Nephron (organoid): ENCODE measurements at regions not wholly inside any gene's neighbourhood (a gene's known extent, or its start where the extent isn't known, plus 50 kb on each side); places are given as distances from the start of the nearest gene placed in this dataset.

ENCODE experiments used
- H3K27ac Mint-ChIP-seq, 3 experiments: 2 replicates each; pipeline ENCODE4 v1.8.0; 2020; ENCODE audit warnings: mixed read lengths in 3 of 3, mild to moderate bottlenecking in 2 of 3, moderate library complexity in 1 of 3
- H3K27me3 Mint-ChIP-seq: 2 replicates; pipeline ENCODE4 v1.8.0; 2021; ENCODE audit warnings: low read depth, mild to moderate bottlenecking, moderate library complexity, mixed read lengths
- H3K36me3 Mint-ChIP-seq: 2 replicates; pipeline ENCODE4 v1.8.0; 2020; ENCODE audit warnings: low read depth, mixed read lengths
- H3K4me1 Mint-ChIP-seq: 2 replicates; pipeline ENCODE4 v1.8.0; 2020; ENCODE audit warnings: mixed read lengths
- H3K4me3 Mint-ChIP-seq, 3 experiments: 2 replicates each; pipeline ENCODE4 v1.8.0; 2020; ENCODE audit warnings: mild to moderate bottlenecking in 3 of 3, mixed read lengths in 3 of 3, moderate library complexity in 2 of 3
- H3K9me3 Mint-ChIP-seq: 2 replicates; pipeline ENCODE4 v1.8.0; 2020; ENCODE audit warnings: mixed read lengths
- CTCF ChIP-seq, 3 experiments: fragments of 200-600 bp; sonication (generic); IDR thresholded peaks; one replicate each; pipeline ENCODE4 v1.5.0; 2021; ENCODE audit warnings: antibody characterized with exemption in 3 of 3; ENCODE audit not compliant: unreplicated experiment in 3 of 3

GRCh38 chr5:92899611-92900010 is 681.4 kb downstream of the NR2F1-AS1 start:
- H3K27me3 Mint-ChIP-seq: no peaks in the 10 kb centered on the region
- H3K9me3 Mint-ChIP-seq: no peaks in the 10 kb centered on the region
- peaks cover 5% of the 10 kb centered on the region for H3K4me1 Mint-ChIP-seq
- H3K4me3 Mint-ChIP-seq: no peak overlapping the region
- no peak overlapping the region for H3K27ac Mint-ChIP-seq
- no peak for TF ChIP-seq CTCF (IDR thresholded peaks at IDR 0.05; ENCODE audit: unreplicated experiment in 3 of 3)
- H3K36me3 Mint-ChIP-seq: no peaks in the 10 kb centered on the region

GRCh38 chr5:92896722-92897121 is 684.3 kb downstream of the NR2F1-AS1 start:
- no peak overlapping the region for H3K27ac Mint-ChIP-seq
- peaks cover 3% of the 10 kb centered on the region for H3K9me3 Mint-ChIP-seq
- H3K4me1 Mint-ChIP-seq: no peaks in the 10 kb centered on the region
- no peak overlapping the region for H3K4me3 Mint-ChIP-seq
- no peak for TF ChIP-seq CTCF (IDR thresholded peaks at IDR 0.05; ENCODE audit: unreplicated experiment in 3 of 3)
- H3K27me3 Mint-ChIP-seq: no peaks in the 10 kb centered on the region
- H3K36me3 Mint-ChIP-seq: no peaks in the 10 kb centered on the region

GRCh38 chr5:92890841-92891244 is 690.2 kb downstream of the NR2F1-AS1 start:
- no peak for TF ChIP-seq CTCF (IDR thresholded peaks at IDR 0.05; ENCODE audit: unreplicated experiment in 3 of 3)
- H3K27me3 Mint-ChIP-seq: no peaks in the 10 kb centered on the region
- H3K4me3 Mint-ChIP-seq: no peak overlapping the region
- peaks cover 9% of the 10 kb centered on the region for H3K9me3 Mint-ChIP-seq
- peaks cover 5% of the 10 kb centered on the region for H3K36me3 Mint-ChIP-seq
- peaks cover 6% of the 10 kb centered on the region for H3K4me1 Mint-ChIP-seq
- no peak overlapping the region for H3K27ac Mint-ChIP-seq

GRCh38 chr5:92889140-92889539 is 691.9 kb downstream of the NR2F1-AS1 start:
- Mint-ChIP-seq H3K27me3 (no peaks in the 10 kb centered on the region), H3K9me3 (peaks cover 9% of the 10 kb centered on the region), H3K4me1 (peaks cover 11% of the 10 kb centered on the region), H3K36me3 (peaks cover 5% of the 10 kb centered on the region), H3K4me3 (no peak overlapping the region), H3K27ac (no peak overlapping the region)
- no peak for TF ChIP-seq CTCF (IDR thresholded peaks at IDR 0.05; ENCODE audit: unreplicated experiment in 3 of 3)

GRCh38 chr5:92887254-92887653 is 693.8 kb downstream of the NR2F1-AS1 start:
- Mint-ChIP-seq H3K27me3 (peaks cover 4% of the 10 kb centered on the region), H3K27ac (no peak overlapping the region)

More at GRCh38 chr5:92887254-92887653, 693.8 kb downstream of the NR2F1-AS1 start:
- Mint-ChIP-seq H3K36me3 (peaks cover 5% of the 10 kb centered on the region), H3K4me1 (peaks cover 25% of the 10 kb centered on the region), H3K4me3 (no peak overlapping the region), H3K9me3 (peaks cover 7% of the 10 kb centered on the region)
- TF ChIP-seq CTCF (IDR thresholded peaks at IDR 0.05; ENCODE audit: unreplicated experiment in 3 of 3): no peak
